ENCODE measurements at regions not wholly inside any gene's neighbourhood (a gene's known extent, or its start where the extent isn't known, plus 50 kb on each side); places are given as distances from the start of the nearest gene placed in this dataset.

DNA sequence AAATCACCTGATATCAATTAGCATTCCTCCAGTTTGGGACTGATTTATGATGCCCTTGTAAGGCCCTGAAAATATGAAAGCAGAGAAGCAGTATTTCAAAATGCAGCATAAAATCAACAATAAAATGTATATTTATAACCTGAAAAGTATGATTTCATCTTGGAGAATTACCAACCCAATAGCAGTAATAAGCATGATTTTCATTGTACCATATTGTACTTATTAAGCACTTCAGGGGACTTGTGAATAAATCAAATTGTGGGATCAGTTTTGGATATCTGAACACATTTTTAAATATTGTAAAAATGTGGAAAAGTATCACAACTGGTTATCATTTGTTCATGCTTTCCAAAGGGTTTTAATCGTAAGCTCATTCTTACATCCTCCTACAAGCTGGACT is 250.8 kb downstream of the DMRT2 start:
- Mint-ChIP-seq H3K9me3 (no peaks in the 10 kb centered on the region), H3K27me3 (ENCODE audit: low read depth) (no peaks in the 10 kb centered on the region), H3K4me3 (no peak overlapping the region), H3K27ac (no peak overlapping the region), H3K4me1 (ENCODE audit: low read depth) (no peaks in the 10 kb centered on the region), H3K36me3 (ENCODE audit: low read depth) (no peaks in the 10 kb centered on the region)

DNA sequence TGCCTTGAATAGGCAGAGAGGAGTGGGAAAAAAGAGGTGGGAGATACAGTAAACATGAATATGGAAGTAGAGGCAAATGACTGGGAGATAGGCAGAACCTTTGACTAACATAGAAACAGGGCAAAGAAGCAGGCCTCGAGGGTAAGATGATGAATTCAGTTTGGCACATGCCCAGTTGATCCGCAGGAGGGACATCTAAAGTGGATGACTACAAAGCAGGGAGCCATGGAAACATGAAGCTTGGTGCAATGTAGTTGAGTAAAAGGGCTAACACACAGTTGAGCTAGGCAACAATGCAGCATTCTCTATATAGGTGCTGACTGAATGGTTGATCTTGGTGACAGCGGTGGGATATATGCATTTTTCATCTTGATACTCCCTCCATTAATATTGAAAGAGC is 253.8 kb downstream of the DMRT2 start:
- H3K36me3 Mint-ChIP-seq (ENCODE audit: low read depth), result no peaks in the 10 kb centered on the region
- no peaks in the 10 kb centered on the region for H3K9me3 Mint-ChIP-seq
- no peak overlapping the region for H3K27ac Mint-ChIP-seq
- no peak overlapping the region for H3K4me3 Mint-ChIP-seq
- no peaks in the 10 kb centered on the region for H3K4me1 Mint-ChIP-seq (ENCODE audit: low read depth)
- H3K27me3 Mint-ChIP-seq (ENCODE audit: low read depth), result no peaks in the 10 kb centered on the region

DNA sequence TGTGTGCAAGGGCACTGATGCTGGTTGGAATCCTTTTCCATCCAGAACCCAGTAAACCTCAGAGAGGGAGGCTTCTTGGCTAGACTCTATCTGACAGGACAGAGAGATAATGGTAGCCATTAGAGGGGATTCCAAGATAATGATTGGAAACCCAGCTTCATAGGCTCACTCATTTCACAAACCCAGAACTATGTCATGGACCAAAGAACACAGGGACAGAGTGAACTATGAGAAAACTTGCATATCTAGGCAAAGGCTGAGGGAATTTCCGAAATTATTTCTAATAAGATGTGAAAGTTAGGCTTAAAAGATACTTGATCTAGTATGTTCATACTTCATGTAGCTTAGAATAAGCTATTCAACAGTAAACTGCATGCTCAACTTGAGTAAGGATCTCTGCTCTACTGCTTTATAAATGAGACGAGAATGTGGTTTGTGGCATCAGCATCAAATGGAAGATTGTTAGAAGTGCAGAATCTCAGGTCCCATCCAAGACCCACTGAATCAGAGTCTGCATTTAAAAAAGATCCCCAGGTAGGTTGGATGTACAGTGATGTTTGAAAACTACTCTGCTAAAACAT is 261.4 kb downstream of the DMRT2 start:
- H3K27ac Mint-ChIP-seq, result no peak overlapping the region
- no peaks in the 10 kb centered on the region for H3K4me1 Mint-ChIP-seq (ENCODE audit: low read depth)
- H3K27me3 Mint-ChIP-seq (ENCODE audit: low read depth), result no peaks in the 10 kb centered on the region
- H3K4me3 Mint-ChIP-seq, result no peak overlapping the region
- peaks cover 8% of the 10 kb centered on the region for H3K9me3 Mint-ChIP-seq
- H3K36me3 Mint-ChIP-seq (ENCODE audit: low read depth), result no peaks in the 10 kb centered on the region

DNA sequence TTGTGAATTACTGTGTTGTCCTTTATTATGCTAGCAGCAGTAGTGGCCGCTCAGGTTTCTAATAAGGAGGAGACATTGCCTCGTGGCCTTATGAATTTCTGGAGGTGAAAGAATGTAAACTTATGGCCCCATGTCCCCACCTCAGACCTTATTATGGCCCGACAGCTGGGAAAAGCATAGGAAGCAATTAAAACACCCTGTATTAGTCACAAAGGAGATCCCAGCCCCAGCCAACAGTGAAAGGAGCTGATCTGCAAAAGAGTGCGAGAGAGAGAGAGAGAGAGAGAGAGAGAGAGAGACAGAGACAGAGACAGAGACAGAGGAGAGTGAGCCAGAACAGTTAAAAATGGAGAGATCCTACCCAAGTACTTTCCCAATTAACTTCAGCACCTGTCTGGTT is 269.3 kb downstream of the DMRT2 start:
- Mint-ChIP-seq H3K27me3 (ENCODE audit: low read depth) (peaks cover 15% of the 10 kb centered on the region), H3K4me1 (ENCODE audit: low read depth) (no peaks in the 10 kb centered on the region), H3K9me3 (peaks cover 11% of the 10 kb centered on the region), H3K36me3 (ENCODE audit: low read depth) (no peaks in the 10 kb centered on the region), H3K27ac (no peak overlapping the region), H3K4me3 (no peak overlapping the region)

DNA sequence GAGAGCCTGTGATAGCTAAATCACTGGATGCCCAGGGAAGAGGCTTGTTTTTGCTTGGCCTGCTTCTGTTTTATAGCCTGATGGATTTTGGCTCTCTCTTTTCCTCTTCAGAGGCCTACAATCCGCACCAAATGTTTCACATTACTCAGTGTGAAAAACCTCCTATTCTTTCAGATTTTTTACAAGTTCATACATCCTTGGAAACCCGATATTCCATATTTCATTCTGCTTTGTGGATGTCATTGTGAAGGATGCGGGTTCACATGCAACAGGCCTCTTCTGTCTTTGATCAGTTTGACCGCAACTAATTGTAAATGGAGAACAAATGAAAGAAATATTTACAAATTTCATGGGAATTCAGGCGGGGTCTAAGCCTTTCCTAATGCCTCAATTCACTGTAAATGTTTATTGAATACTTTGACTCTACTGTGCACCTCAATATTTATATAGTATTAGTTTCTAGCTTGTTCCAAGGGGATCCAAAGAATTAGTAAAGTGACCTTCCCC is 269.9 kb downstream of the DMRT2 start:
- Mint-ChIP-seq H3K4me1 (ENCODE audit: low read depth) (no peaks in the 10 kb centered on the region), H3K4me3 (no peak overlapping the region), H3K36me3 (ENCODE audit: low read depth) (no peaks in the 10 kb centered on the region), H3K27me3 (ENCODE audit: low read depth) (peaks cover 15% of the 10 kb centered on the region), H3K9me3 (peaks cover 11% of the 10 kb centered on the region), H3K27ac (no peak overlapping the region)

DNA sequence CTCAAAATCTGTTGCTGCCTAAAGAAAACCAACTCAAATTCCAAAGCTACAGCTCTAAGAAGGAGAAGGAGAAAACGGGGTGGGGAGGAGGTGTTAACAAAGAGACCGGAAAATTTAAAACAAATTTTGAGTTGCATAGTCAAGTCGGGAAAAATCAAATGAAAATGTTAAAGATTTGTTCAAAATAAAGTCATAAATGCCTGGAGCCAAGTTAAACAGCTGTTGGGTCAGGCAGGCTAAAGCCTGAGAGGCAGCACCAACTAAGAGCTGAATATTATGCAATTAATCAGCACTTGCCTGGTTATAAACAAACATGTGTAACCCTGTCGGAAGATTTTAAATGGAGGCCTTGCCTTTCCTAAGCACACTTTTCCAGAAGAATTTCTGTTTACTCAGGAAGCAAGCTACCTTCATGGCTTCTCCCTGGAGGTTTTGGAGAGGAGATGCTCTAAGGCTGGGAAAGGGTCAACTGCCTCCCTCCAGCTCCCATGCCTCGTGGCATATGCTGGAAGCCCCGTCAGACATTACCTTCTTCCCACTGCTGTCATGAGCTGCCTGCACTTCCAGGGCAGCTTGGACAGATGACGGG is 270.5 kb downstream of the DMRT2 start:
- H3K27me3 Mint-ChIP-seq (ENCODE audit: low read depth), result peaks cover 15% of the 10 kb centered on the region
- H3K4me1 Mint-ChIP-seq (ENCODE audit: low read depth), result no peaks in the 10 kb centered on the region
- no peak overlapping the region for H3K4me3 Mint-ChIP-seq
- peaks cover 11% of the 10 kb centered on the region for H3K9me3 Mint-ChIP-seq
- H3K27ac Mint-ChIP-seq, result no peak overlapping the region
- no peaks in the 10 kb centered on the region for H3K36me3 Mint-ChIP-seq (ENCODE audit: low read depth)

DNA sequence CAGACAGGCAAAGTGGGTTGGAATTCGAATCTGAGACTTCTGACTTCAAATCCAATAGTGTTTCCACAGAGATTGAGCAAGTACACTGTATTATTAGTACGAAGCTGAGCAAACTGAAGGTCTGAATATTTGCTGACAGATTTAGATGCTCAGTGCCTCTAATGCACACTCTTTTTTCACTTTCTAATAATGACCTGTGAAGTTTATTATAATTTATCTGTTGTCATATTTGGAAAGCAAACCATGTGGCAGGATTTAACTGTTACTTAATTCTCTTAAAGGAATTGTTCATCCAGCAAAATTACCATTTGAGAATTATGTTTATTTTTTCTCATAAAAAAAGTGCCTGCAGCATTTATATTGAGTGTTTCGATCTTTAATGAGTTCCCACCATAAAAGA is 277.3 kb downstream of the DMRT2 start:
- Mint-ChIP-seq H3K27me3 (ENCODE audit: low read depth) (peaks cover 9% of the 10 kb centered on the region), H3K4me3 (no peak overlapping the region), H3K9me3 (no peaks in the 10 kb centered on the region), H3K36me3 (ENCODE audit: low read depth) (no peaks in the 10 kb centered on the region), H3K27ac (no peak overlapping the region), H3K4me1 (ENCODE audit: low read depth) (no peaks in the 10 kb centered on the region)

DNA sequence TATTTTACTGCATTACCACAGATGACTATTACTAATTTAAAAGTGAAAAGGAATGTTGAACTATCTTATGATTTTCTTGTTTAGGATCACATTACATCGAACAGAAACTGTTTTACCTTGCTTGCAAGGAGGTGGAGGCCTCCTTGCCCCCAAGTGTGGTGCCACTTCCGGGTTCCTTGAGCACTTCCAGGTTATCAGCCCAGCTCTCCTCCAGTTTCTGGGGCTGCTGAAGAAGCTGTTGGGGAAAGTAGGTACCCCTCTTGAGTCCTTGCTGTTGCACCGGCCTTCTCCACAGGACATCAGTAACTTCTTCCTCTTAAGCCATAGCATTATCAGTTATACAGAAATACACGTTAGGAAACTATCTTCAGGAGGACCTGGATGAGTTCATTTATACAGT is 278.2 kb downstream of the DMRT2 start:
- no peaks in the 10 kb centered on the region for H3K36me3 Mint-ChIP-seq (ENCODE audit: low read depth)
- H3K9me3 Mint-ChIP-seq, result no peaks in the 10 kb centered on the region
- H3K4me3 Mint-ChIP-seq, result no peak overlapping the region
- H3K27me3 Mint-ChIP-seq (ENCODE audit: low read depth), result peaks cover 2% of the 10 kb centered on the region
- no peaks in the 10 kb centered on the region for H3K4me1 Mint-ChIP-seq (ENCODE audit: low read depth)
- no peak overlapping the region for H3K27ac Mint-ChIP-seq

DNA sequence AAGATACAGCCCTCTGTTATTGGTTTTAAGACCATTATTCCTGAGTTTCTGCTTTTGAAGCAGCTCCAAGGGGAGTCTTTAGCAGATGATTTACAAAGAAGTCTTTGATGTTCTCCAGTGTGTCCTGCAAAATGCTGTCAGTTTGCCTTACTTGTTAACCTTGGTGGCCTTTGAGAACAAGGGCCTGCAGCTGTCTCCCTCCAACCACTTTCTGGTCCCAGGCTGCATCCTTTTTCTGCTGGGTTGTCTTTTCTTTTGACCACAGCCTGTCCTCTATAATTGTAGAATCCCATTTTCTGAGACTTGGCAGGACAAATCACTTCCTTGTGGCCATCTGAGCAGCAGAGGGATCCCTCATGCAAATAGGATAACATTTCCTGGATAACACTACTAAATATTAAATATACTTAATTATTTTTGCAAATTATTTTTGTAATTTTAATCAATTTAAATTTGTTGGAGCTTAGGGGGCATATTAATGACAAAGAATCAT is 281.4 kb downstream of the DMRT2 start:
- Mint-ChIP-seq H3K27ac (no peak overlapping the region), H3K27me3 (ENCODE audit: low read depth) (no peaks in the 10 kb centered on the region), H3K4me1 (ENCODE audit: low read depth) (no peaks in the 10 kb centered on the region), H3K36me3 (ENCODE audit: low read depth) (no peaks in the 10 kb centered on the region), H3K9me3 (no peaks in the 10 kb centered on the region), H3K4me3 (no peak overlapping the region)

DNA sequence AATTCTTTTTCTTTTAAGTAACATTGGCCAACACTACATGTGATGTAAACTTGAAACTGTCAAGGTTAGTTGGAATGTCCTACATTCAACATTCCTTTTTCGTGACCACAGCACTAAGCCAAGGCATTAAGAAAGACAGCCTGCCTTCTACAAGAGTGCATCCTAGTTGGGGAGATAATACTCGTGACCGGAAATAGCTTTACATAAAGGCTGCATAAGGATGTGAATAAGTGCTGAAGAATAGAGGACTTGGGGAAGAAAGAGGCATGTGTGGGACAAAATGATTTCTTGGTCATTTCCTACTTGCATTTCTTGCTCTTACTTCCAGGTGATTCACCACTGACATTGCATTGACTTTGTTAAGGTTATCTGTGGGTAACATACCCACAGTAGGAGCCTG is 282.0 kb downstream of the DMRT2 start:
- H3K36me3 Mint-ChIP-seq (ENCODE audit: low read depth), result no peaks in the 10 kb centered on the region
- no peak overlapping the region for H3K27ac Mint-ChIP-seq
- H3K9me3 Mint-ChIP-seq, result no peaks in the 10 kb centered on the region
- no peaks in the 10 kb centered on the region for H3K27me3 Mint-ChIP-seq (ENCODE audit: low read depth)
- H3K4me3 Mint-ChIP-seq, result no peak overlapping the region
- no peaks in the 10 kb centered on the region for H3K4me1 Mint-ChIP-seq (ENCODE audit: low read depth)

DNA sequence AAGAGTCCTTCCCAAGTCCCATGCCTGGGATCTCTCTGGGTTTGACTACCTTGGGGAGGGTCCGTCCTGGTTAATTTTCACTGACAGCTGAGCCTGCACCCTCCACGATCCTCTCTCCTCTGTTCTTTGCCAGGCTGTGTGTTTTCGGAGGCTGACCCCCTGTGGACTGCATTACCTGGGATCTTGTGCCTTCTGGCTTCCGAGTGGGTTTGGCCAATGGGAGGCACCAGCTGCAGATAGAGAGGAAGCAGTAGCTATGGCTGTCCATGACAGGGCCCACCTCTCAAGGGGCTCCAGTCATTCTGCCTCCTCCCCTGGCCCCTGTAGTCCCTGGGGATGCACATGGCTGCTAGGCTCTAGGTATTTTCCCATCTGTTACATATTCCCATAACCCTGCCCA is 285.0 kb downstream of the DMRT2 start:
- H3K9me3 Mint-ChIP-seq, result peaks cover 2% of the 10 kb centered on the region
- no peak overlapping the region for H3K27ac Mint-ChIP-seq
- no peak overlapping the region for H3K4me3 Mint-ChIP-seq
- no peaks in the 10 kb centered on the region for H3K4me1 Mint-ChIP-seq (ENCODE audit: low read depth)
- H3K27me3 Mint-ChIP-seq (ENCODE audit: low read depth), result no peaks in the 10 kb centered on the region
- no peaks in the 10 kb centered on the region for H3K36me3 Mint-ChIP-seq (ENCODE audit: low read depth)

DNA sequence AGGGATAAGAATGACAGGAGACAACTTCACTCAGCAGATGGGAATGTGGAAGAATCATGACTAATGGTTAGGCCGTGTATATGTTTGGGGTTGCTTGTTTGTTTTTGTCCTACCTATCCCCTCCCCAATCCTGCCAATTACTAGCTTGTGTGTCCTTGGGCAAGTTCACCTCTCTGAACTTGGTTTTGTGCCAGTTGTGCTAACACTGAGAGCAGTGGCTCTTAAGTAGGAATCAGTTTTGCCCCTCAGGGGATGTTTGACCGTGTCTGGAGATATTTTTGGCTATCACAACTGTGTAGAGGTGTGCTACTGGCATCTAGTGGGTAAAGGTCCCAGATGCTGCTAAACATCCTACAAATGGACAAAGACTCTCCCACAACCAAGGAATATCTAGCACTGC is 287.0 kb downstream of the DMRT2 start:
- H3K4me3 Mint-ChIP-seq, result no peak overlapping the region
- H3K36me3 Mint-ChIP-seq (ENCODE audit: low read depth), result no peaks in the 10 kb centered on the region
- H3K4me1 Mint-ChIP-seq (ENCODE audit: low read depth), result no peaks in the 10 kb centered on the region
- no peak overlapping the region for H3K27ac Mint-ChIP-seq
- peaks cover 7% of the 10 kb centered on the region for H3K9me3 Mint-ChIP-seq
- H3K27me3 Mint-ChIP-seq (ENCODE audit: low read depth), result no peaks in the 10 kb centered on the region

DNA sequence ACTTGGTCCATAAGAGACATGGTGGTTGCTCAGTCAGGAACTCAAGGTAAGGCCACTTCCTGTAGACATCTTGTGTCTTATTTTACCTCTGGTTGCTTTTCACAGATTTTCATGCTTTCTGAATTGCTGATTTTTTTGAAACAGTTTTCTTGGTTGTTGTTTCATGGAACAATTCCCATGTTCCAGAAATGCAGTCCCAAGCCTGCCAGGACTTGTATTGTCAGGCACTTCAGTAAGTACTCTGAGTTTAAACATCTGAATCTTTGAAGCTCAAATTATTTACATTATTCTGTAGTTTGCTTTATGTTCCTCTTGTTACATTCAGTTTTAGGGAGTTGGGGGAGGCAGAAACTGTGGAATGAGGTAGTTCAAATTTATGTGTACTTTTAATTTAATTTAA is 290.2 kb downstream of the DMRT2 start:
- Mint-ChIP-seq H3K9me3 (peaks cover 19% of the 10 kb centered on the region), H3K4me3 (no peak overlapping the region), H3K36me3 (ENCODE audit: low read depth) (no peaks in the 10 kb centered on the region), H3K4me1 (ENCODE audit: low read depth) (no peaks in the 10 kb centered on the region), H3K27ac (no peak overlapping the region), H3K27me3 (ENCODE audit: low read depth) (peaks cover 3% of the 10 kb centered on the region)

DNA sequence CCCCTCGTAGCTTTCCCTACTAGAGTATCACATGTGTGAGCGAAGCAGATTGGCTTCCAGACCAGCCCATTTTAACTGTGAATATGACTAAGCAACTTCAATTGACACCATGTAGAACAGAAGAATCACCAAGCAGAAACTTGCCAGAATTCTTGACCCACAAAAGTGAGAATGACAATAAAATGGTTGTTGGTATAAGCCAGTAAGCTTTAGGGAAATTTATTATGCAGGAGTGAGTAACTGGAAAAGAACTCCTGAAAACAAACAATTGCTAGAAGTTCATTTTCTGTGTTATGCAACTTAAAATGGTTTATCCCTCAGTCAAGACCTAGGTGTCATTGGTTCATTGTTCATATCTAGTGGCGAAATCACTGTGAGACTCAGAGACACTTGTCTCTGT is 303.1 kb downstream of the DMRT2 start:
- Mint-ChIP-seq H3K27ac (no peak overlapping the region), H3K9me3 (peaks cover 3% of the 10 kb centered on the region), H3K4me3 (no peak overlapping the region), H3K4me1 (ENCODE audit: low read depth) (no peaks in the 10 kb centered on the region), H3K27me3 (ENCODE audit: low read depth) (peaks cover 26% of the 10 kb centered on the region), H3K36me3 (ENCODE audit: low read depth) (no peaks in the 10 kb centered on the region)

DNA sequence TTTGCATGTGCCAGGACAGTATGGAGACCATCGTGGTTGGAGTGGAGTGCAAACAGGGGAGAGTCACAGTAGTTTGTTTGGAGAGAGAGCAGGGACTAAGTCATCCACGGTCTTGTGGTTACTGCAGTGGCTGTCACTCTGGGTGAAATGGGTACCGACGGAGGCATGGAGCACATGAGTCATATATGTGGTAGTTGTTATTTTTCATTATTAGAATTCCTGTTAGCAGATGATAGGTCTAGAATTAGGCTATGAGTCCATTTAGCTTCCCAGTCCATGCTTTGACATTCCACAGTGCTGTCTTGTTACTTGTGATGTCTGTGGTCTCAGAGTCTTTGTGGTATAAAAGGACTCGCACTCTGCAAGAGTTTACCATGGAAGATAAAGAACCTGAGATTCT is 303.9 kb downstream of the DMRT2 start:
- no peaks in the 10 kb centered on the region for H3K36me3 Mint-ChIP-seq (ENCODE audit: low read depth)
- H3K27me3 Mint-ChIP-seq (ENCODE audit: low read depth), result peaks cover 34% of the 10 kb centered on the region
- H3K27ac Mint-ChIP-seq, result no peak overlapping the region
- no peaks in the 10 kb centered on the region for H3K4me1 Mint-ChIP-seq (ENCODE audit: low read depth)
- H3K4me3 Mint-ChIP-seq, result no peak overlapping the region
- H3K9me3 Mint-ChIP-seq, result peaks cover 3% of the 10 kb centered on the region

Measured in T-helper 1 cell treated with Interleukin-12 subunit alpha and Interleukin-12 subunit beta and Interleukin-4 antibody, amounts not matched to agents 30 μg/mL and 1 μg/mL, for 36 hours (primary cell).